Vagina (tissue), 2 donors: ENCODE measurements at regions not wholly inside any gene's neighbourhood (a gene's known extent, or its start where the extent isn't known, plus 50 kb on each side); places are given as distances from the start of the nearest gene placed in this dataset.

Experiments used
- DNase-seq, 2 donors: peaks; one replicate each; pipeline ENCODE4 v3.0.0-alpha.2; 2017; ENCODE audit errors: extremely low spot score in 2 of 2
- H3K27ac ChIP-seq: fragments of 200-600 bp; sonication (generic); one replicate; pipeline ENCODE4 v1.5.1; 2019
- H3K27me3 ChIP-seq: fragments of 200-600 bp; sonication (generic); one replicate; pipeline ENCODE4 v1.5.1; 2019
- H3K36me3 ChIP-seq, 2 donors: fragments of 200-600 bp; sonication (generic); one replicate each; pipeline ENCODE4 v1.5.1; 2017 to 2019
- H3K4me1 ChIP-seq: fragments of 200-600 bp; sonication (generic); one replicate; pipeline ENCODE4 v1.5.1; 2019
- H3K4me3 ChIP-seq, 2 donors: fragments of 200-600 bp; sonication (generic); 1 replicate in 1 of 2; 2 replicates in 1 of 2; pipeline ENCODE4 v1.5.1; 2016 to 2019
- H3K9me3 ChIP-seq: fragments of 200-600 bp; sonication (generic); one replicate; pipeline ENCODE4 v1.5.1; 2019
- CTCF ChIP-seq, 3 experiments: fragments of 450-650 bp in 2 of 3; fragments of 200-600 bp in 1 of 3; sonication (generic) in 1 of 3; IDR thresholded peaks; one replicate each; pipeline ENCODE4 v1.5.1; 2017 to 2019; ENCODE audit warnings: antibody characterized with exemption in 3 of 3, mild to moderate bottlenecking in 2 of 3, moderate library complexity in 2 of 3
- POLR2A ChIP-seq, 2 donors: fragments of 450-650 bp; IDR thresholded peaks; one replicate each; pipeline ENCODE4 v1.6.1; 2017; ENCODE audit warnings: antibody characterized with exemption in 2 of 2, mild to moderate bottlenecking in 2 of 2, moderate library complexity in 2 of 2
- POLR2AphosphoS5 ChIP-seq, 2 donors: sonication (generic); formaldehyde crosslinking; IDR thresholded peaks; one replicate each; pipeline ENCODE4 v1.9.0; 2017; ENCODE audit warnings: antibody characterized with exemption in 2 of 2, mild to moderate bottlenecking in 2 of 2, low read depth in 1 of 2; ENCODE audit not compliant: insufficient read depth in 1 of 2
- intact Hi-C: fragments of 100-400 bp; cut with DNase I; formaldehyde crosslinking; loops from one replicate; pipeline ENCODE4 v1.15.1; 2023

- intact Hi-C loops: no loop called here
- no peaks in the 10 kb centered on the region for H3K27me3 ChIP-seq
- DNase-seq: no peak
Observed at GRCh38 chr9:102844716-102845115, 150.4 kb upstream of the CYLC2 start.

GRCh38 chr9:102842423-102842822, 152.7 kb upstream of the CYLC2 start:
- H3K4me1 ChIP-seq: no peaks in the 10 kb centered on the region
- no peak overlapping the region for H3K4me3 ChIP-seq
- H3K27me3 ChIP-seq: no peaks in the 10 kb centered on the region
- intact Hi-C loops: no loop called here
- H3K27ac ChIP-seq: no peak overlapping the region
- H3K9me3 ChIP-seq: no peaks in the 10 kb centered on the region
- TF ChIP-seq CTCF (IDR thresholded peaks at IDR 0.05) (no peak), POLR2A (IDR thresholded peaks at IDR 0.05) (no peak), POLR2AphosphoS5 (IDR thresholded peaks at IDR 0.05; ENCODE audit: insufficient read depth in 1 of 2, low read depth in 1 of 2) (no peak)
- no peak for DNase-seq
- no peaks in the 10 kb centered on the region for H3K36me3 ChIP-seq

More at GRCh38 chr9:102844716-102845115, 150.4 kb upstream of the CYLC2 start:
- no peaks in the 10 kb centered on the region for H3K9me3 ChIP-seq
- H3K4me1 ChIP-seq: no peaks in the 10 kb centered on the region
- no peak overlapping the region for H3K4me3 ChIP-seq
- no peaks in the 10 kb centered on the region for H3K36me3 ChIP-seq
- H3K27ac ChIP-seq: no peak overlapping the region
- TF ChIP-seq CTCF (IDR thresholded peaks at IDR 0.05) (no peak), POLR2AphosphoS5 (IDR thresholded peaks at IDR 0.05; ENCODE audit: insufficient read depth in 1 of 2, low read depth in 1 of 2) (no peak), POLR2A (IDR thresholded peaks at IDR 0.05) (no peak)

GRCh38 chr9:102841376-102841775, 153.8 kb upstream of the CYLC2 start:
- no peak overlapping the region for H3K27ac ChIP-seq
- no peak overlapping the region for H3K4me3 ChIP-seq
- no peaks in the 10 kb centered on the region for H3K27me3 ChIP-seq
- no peak for DNase-seq
- H3K4me1 ChIP-seq: no peaks in the 10 kb centered on the region
- intact Hi-C loops: no loop called here
- no peaks in the 10 kb centered on the region for H3K9me3 ChIP-seq
- no peaks in the 10 kb centered on the region for H3K36me3 ChIP-seq
- TF ChIP-seq CTCF (IDR thresholded peaks at IDR 0.05) (no peak), POLR2A (IDR thresholded peaks at IDR 0.05) (no peak), POLR2AphosphoS5 (IDR thresholded peaks at IDR 0.05; ENCODE audit: insufficient read depth in 1 of 2, low read depth in 1 of 2) (no peak)

- Histone ChIP-seq H3K36me3 (no peaks in the 10 kb centered on the region), H3K27ac (no peak overlapping the region), H3K4me3 (no peak overlapping the region), H3K9me3 (no peaks in the 10 kb centered on the region), H3K4me1 (no peaks in the 10 kb centered on the region), H3K27me3 (no peaks in the 10 kb centered on the region)
- no peak for TF ChIP-seq CTCF (IDR thresholded peaks at IDR 0.05)
- no peak for TF ChIP-seq POLR2A (IDR thresholded peaks at IDR 0.05)
- no peak for TF ChIP-seq POLR2AphosphoS5 (IDR thresholded peaks at IDR 0.05; ENCODE audit: insufficient read depth in 1 of 2, low read depth in 1 of 2)
- intact Hi-C loops: no loop called here
- no peak for DNase-seq
Observed at GRCh38 chr9:102840335-102840734, 154.8 kb upstream of the CYLC2 start.

GRCh38 chr9:102832814-102833213, 162.3 kb upstream of the CYLC2 start:
- no peak for TF ChIP-seq CTCF (IDR thresholded peaks at IDR 0.05)
- TF ChIP-seq POLR2A (IDR thresholded peaks at IDR 0.05): no peak
- TF ChIP-seq POLR2AphosphoS5 (IDR thresholded peaks at IDR 0.05; ENCODE audit: insufficient read depth in 1 of 2, low read depth in 1 of 2): no peak
- no peaks in the 10 kb centered on the region for H3K9me3 ChIP-seq
- no peak for DNase-seq
- intact Hi-C loops: no loop called here
- H3K4me1 ChIP-seq: no peaks in the 10 kb centered on the region
- H3K4me3 ChIP-seq: no peak overlapping the region
- H3K36me3 ChIP-seq: no peaks in the 10 kb centered on the region
- no peak overlapping the region for H3K27ac ChIP-seq
- no peaks in the 10 kb centered on the region for H3K27me3 ChIP-seq
